ENCODE measurements at regions not wholly inside any gene's neighbourhood (a gene's known extent, or its start where the extent isn't known, plus 50 kb on each side); places are given as distances from the start of the nearest gene placed in this dataset.

GRCh38 chr14:98445718-98446117 lies 826.3 kb downstream of the BCL11B start:
- no peak overlapping the region for H3K27ac ChIP-seq
- TF ChIP-seq, protein P1, sequence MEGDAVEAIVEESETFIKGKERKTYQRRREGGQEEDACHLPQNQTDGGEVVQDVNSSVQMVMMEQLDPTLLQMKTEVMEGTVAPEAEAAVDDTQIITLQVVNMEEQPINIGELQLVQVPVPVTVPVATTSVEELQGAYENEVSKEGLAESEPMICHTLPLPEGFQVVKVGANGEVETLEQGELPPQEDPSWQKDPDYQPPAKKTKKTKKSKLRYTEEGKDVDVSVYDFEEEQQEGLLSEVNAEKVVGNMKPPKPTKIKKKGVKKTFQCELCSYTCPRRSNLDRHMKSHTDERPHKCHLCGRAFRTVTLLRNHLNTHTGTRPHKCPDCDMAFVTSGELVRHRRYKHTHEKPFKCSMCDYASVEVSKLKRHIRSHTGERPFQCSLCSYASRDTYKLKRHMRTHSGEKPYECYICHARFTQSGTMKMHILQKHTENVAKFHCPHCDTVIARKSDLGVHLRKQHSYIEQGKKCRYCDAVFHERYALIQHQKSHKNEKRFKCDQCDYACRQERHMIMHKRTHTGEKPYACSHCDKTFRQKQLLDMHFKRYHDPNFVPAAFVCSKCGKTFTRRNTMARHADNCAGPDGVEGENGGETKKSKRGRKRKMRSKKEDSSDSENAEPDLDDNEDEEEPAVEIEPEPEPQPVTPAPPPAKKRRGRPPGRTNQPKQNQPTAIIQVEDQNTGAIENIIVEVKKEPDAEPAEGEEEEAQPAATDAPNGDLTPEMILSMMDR (IDR thresholded peaks at IDR 0.05) = no peak

GRCh38 chr14:98446508-98446907 lies 825.5 kb downstream of the BCL11B start:
- intact Hi-C loops (cut with DNase I; ENCODE audit: low total_unique reads) = no loop called here
- Histone ChIP-seq H3K4me3 (no peak overlapping the region), H3K4me1 (no peaks in the 10 kb centered on the region), H3K9me3 (no peaks in the 10 kb centered on the region), H3K27ac (no peak overlapping the region), H3K36me3 (no peaks in the 10 kb centered on the region), H3K27me3 (no peaks in the 10 kb centered on the region)
- DNase-seq = no peak
- TF ChIP-seq, protein P1 (IDR thresholded peaks at IDR 0.05) = no peak

More at GRCh38 chr14:98445718-98446117, 826.3 kb downstream of the BCL11B start:
- Histone ChIP-seq H3K4me1 (no peaks in the 10 kb centered on the region), H3K36me3 (no peaks in the 10 kb centered on the region), H3K9me3 (no peaks in the 10 kb centered on the region), H3K4me3 (no peak overlapping the region), H3K27me3 (no peaks in the 10 kb centered on the region)
- DNase-seq = no peak
- intact Hi-C loops (cut with DNase I; ENCODE audit: low total_unique reads) = no loop called here

- DNase-seq = no peak
- H3K9me3 ChIP-seq = no peaks in the 10 kb centered on the region
- H3K27me3 ChIP-seq = no peaks in the 10 kb centered on the region
- no peak overlapping the region for H3K27ac ChIP-seq
- H3K4me3 ChIP-seq = no peak overlapping the region
- H3K4me1 ChIP-seq = no peaks in the 10 kb centered on the region
- intact Hi-C loops (cut with DNase I; ENCODE audit: low total_unique reads) = no loop called here
- H3K36me3 ChIP-seq = no peaks in the 10 kb centered on the region
- TF ChIP-seq, protein P1 (IDR thresholded peaks at IDR 0.05) = no peak
These were observed 815.8 kb downstream of the BCL11B start for GRCh38 chr14:98456231-98456630.

GRCh38 chr14:98458702-98459101 lies 813.3 kb downstream of the BCL11B start:
- no peaks in the 10 kb centered on the region for H3K36me3 ChIP-seq
- H3K4me1 ChIP-seq = no peaks in the 10 kb centered on the region
- no peak for DNase-seq
- H3K9me3 ChIP-seq = no peaks in the 10 kb centered on the region
- H3K27me3 ChIP-seq = no peaks in the 10 kb centered on the region
- no peak overlapping the region for H3K4me3 ChIP-seq
- TF ChIP-seq, protein P1 (IDR thresholded peaks at IDR 0.05) = no peak
- intact Hi-C loops (cut with DNase I; ENCODE audit: low total_unique reads) = no loop called here
- H3K27ac ChIP-seq = no peak overlapping the region

GRCh38 chr14:98462908-98463307 lies 809.1 kb downstream of the BCL11B start:
- intact Hi-C loops (cut with DNase I; ENCODE audit: low total_unique reads) = no loop called here
- Histone ChIP-seq H3K9me3 (no peaks in the 10 kb centered on the region), H3K4me1 (no peaks in the 10 kb centered on the region), H3K27ac (no peak overlapping the region), H3K27me3 (no peaks in the 10 kb centered on the region), H3K4me3 (no peak overlapping the region), H3K36me3 (no peaks in the 10 kb centered on the region)
- no peak for DNase-seq
- TF ChIP-seq, protein P1 (IDR thresholded peaks at IDR 0.05) = no peak

- no peaks in the 10 kb centered on the region for H3K4me1 ChIP-seq
- no peaks in the 10 kb centered on the region for H3K27me3 ChIP-seq
- no peak overlapping the region for H3K27ac ChIP-seq
- no peak for DNase-seq
- TF ChIP-seq, protein P1 (IDR thresholded peaks at IDR 0.05) = no peak
- intact Hi-C loops (cut with DNase I; ENCODE audit: low total_unique reads) = no loop called here
- no peak overlapping the region for H3K4me3 ChIP-seq
- no peaks in the 10 kb centered on the region for H3K36me3 ChIP-seq
- no peaks in the 10 kb centered on the region for H3K9me3 ChIP-seq
These were observed 805.2 kb downstream of the BCL11B start for GRCh38 chr14:98466807-98467206.
